DND-41 (cell line): ENCODE measurements at regions not wholly inside any gene's neighbourhood (a gene's known extent, or its start where the extent isn't known, plus 50 kb on each side); places are given as distances from the start of the nearest gene placed in this dataset.

Experiments
- EZH2 ChIP-seq: IDR thresholded peaks from 3 replicates; pipeline ENCODE4 v1.6.1; 2012; ENCODE audit warnings: borderline replicate concordance, low read depth, mild to moderate bottlenecking, moderate library complexity, low read length, inconsistent platforms; ENCODE audit not compliant: severe bottlenecking
- TF ChIP-seq, protein P1 (sequence below): IDR thresholded peaks from 2 replicates; pipeline ENCODE4 v1.5.1; 2012; ENCODE audit warnings: borderline replicate concordance, low read length, moderate library complexity, mild to moderate bottlenecking; ENCODE audit not compliant: poor library complexity, severe bottlenecking; ENCODE audit errors: extremely low read depth

DNA sequence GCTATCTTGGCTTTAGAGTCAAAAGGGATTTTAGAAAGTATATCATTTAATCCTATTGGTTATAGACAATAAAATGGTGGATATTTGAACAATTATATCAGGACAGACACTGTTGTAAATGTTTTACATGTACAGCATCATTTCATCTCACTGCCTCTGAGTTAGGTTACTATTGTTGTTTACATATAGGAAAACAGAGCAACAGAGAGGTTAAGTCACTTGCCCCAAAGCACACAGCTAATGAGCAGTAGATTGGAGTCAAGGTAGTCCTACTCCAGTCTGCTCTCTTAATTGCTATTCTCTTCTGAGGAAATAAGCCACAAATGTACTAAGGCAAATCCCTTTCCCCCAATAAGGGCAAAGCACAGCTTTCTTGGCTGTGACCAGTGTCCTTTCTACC lies 142.9 kb downstream of the MTX2 start:
- TF ChIP-seq, protein P1, sequence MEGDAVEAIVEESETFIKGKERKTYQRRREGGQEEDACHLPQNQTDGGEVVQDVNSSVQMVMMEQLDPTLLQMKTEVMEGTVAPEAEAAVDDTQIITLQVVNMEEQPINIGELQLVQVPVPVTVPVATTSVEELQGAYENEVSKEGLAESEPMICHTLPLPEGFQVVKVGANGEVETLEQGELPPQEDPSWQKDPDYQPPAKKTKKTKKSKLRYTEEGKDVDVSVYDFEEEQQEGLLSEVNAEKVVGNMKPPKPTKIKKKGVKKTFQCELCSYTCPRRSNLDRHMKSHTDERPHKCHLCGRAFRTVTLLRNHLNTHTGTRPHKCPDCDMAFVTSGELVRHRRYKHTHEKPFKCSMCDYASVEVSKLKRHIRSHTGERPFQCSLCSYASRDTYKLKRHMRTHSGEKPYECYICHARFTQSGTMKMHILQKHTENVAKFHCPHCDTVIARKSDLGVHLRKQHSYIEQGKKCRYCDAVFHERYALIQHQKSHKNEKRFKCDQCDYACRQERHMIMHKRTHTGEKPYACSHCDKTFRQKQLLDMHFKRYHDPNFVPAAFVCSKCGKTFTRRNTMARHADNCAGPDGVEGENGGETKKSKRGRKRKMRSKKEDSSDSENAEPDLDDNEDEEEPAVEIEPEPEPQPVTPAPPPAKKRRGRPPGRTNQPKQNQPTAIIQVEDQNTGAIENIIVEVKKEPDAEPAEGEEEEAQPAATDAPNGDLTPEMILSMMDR = no peak
- TF ChIP-seq EZH2 = no peak
